Loucy (cell line): ENCODE measurements at regions not wholly inside any gene's neighbourhood (a gene's known extent, or its start where the extent isn't known, plus 50 kb on each side); places are given as distances from the start of the nearest gene placed in this dataset.

Experiments used
- H2AFZ ChIP-seq: fragments of 200-600 bp; sonication (generic); 2 replicates; pipeline ENCODE4 v1.6.0; 2016; ENCODE audit warnings: antibody characterized with exemption, mild to moderate bottlenecking, low read length, moderate library complexity
- H3F3A ChIP-seq: fragments of 200-600 bp; 2 replicates; pipeline ENCODE4 v1.6.0; 2016; ENCODE audit warnings: antibody characterized with exemption, low read depth, mild to moderate bottlenecking
- H3K27me3 ChIP-seq: fragments of 200-600 bp; sonication (generic); 2 replicates; pipeline ENCODE4 v1.6.1; 2014; ENCODE audit warnings: low read length, mild to moderate bottlenecking; ENCODE audit not compliant: insufficient read depth, poor library complexity, severe bottlenecking
- H3K36me3 ChIP-seq: fragments of 200-600 bp; sonication (generic); 2 replicates; pipeline ENCODE4 v1.6.1; 2016; ENCODE audit warnings: low read length; ENCODE audit not compliant: insufficient read depth
- H3K4me1 ChIP-seq: fragments of 200-600 bp; sonication (generic); 2 replicates; pipeline ENCODE4 v1.5.1; 2014; ENCODE audit warnings: low read length, mild to moderate bottlenecking; ENCODE audit not compliant: insufficient read depth, poor library complexity, severe bottlenecking
- H3K4me2 ChIP-seq: fragments of 200-600 bp; sonication (generic); 2 replicates; pipeline ENCODE4 v1.6.0; 2014; ENCODE audit warnings: antibody characterized with exemption, low read length, low read depth, mild to moderate bottlenecking; ENCODE audit not compliant: poor library complexity, severe bottlenecking
- H3K4me3 ChIP-seq: fragments of 200-600 bp; sonication (generic); 2 replicates; pipeline ENCODE4 v1.5.1; 2014; ENCODE audit warnings: low read length, mild to moderate bottlenecking, mixed read lengths; ENCODE audit not compliant: poor library complexity, severe bottlenecking
- H3K79me2 ChIP-seq: fragments of 200-600 bp; sonication (generic); 2 replicates; pipeline ENCODE4 v1.6.1; 2014; ENCODE audit warnings: low read length; ENCODE audit not compliant: insufficient read depth
- H3K9ac ChIP-seq: fragments of 200-600 bp; sonication (generic); 2 replicates; pipeline ENCODE4 v1.6.0; 2014; ENCODE audit warnings: mild to moderate bottlenecking, low read depth, low read length, moderate library complexity; ENCODE audit not compliant: poor library complexity, severe bottlenecking
- H3K9me2 ChIP-seq: fragments of 200-600 bp; sonication (generic); replicated peaks from 2 replicates; pipeline ENCODE4 v1.6.1; 2016; ENCODE audit warnings: low read depth, low read length, mixed read lengths
- H3K9me3 ChIP-seq: fragments of 200-600 bp; sonication (generic); 2 replicates; pipeline ENCODE4 v1.6.1; 2014; ENCODE audit warnings: mild to moderate bottlenecking, antibody characterized with exemption, low read length, low read depth; ENCODE audit not compliant: insufficient read depth
- H4K20me1 ChIP-seq: fragments of 200-600 bp; sonication (generic); 2 replicates; pipeline ENCODE4 v1.6.0; 2014; ENCODE audit warnings: antibody characterized with exemption, low read length, mild to moderate bottlenecking; ENCODE audit not compliant: insufficient read depth, poor library complexity, severe bottlenecking
- CTCF ChIP-seq: fragments of 200-600 bp; sonication (generic); conservative IDR thresholded peaks from 2 replicates; pipeline ENCODE4 v1.5.1; 2014; ENCODE audit warnings: mild to moderate bottlenecking, antibody characterized with exemption, low read length
- EZH2phosphoT487 ChIP-seq: fragments of 200-600 bp; IDR thresholded peaks from 2 replicates; pipeline ENCODE4 v1.6.1; 2018; ENCODE audit warnings: antibody characterized with exemption, mild to moderate bottlenecking, moderate library complexity, borderline replicate concordance

- H2AFZ ChIP-seq: no peak overlapping the region
- H3K4me3 ChIP-seq: no peak overlapping the region
- no peaks in the 10 kb centered on the region for H3K9me2 ChIP-seq
- H3F3A ChIP-seq: no peaks in the 10 kb centered on the region
- H3K79me2 ChIP-seq: no peaks in the 10 kb centered on the region
- no peak overlapping the region for H3K4me2 ChIP-seq
- H4K20me1 ChIP-seq: no peaks in the 10 kb centered on the region
- H3K4me1 ChIP-seq: no peaks in the 10 kb centered on the region
- no peak for TF ChIP-seq EZH2phosphoT487
- no peak for TF ChIP-seq CTCF
- no peak overlapping the region for H3K9ac ChIP-seq
- H3K9me3 ChIP-seq: no peaks in the 10 kb centered on the region
- H3K27me3 ChIP-seq: no peaks in the 10 kb centered on the region
- H3K36me3 ChIP-seq: no peaks in the 10 kb centered on the region
Observed at GRCh38 chr1:14109276-14109635, 409.3 kb downstream of the PRDM2 start.

GRCh38 chr1:14110040-14110439, 410.1 kb downstream of the PRDM2 start:
- no peaks in the 10 kb centered on the region for H3K27me3 ChIP-seq
- H4K20me1 ChIP-seq: no peaks in the 10 kb centered on the region
- H3K4me1 ChIP-seq: peaks cover 6% of the 10 kb centered on the region
- H3K79me2 ChIP-seq: no peaks in the 10 kb centered on the region
- no peak overlapping the region for H3K9ac ChIP-seq
- no peaks in the 10 kb centered on the region for H3K9me3 ChIP-seq
- H3K4me2 ChIP-seq: no peak overlapping the region
- no peaks in the 10 kb centered on the region for H3F3A ChIP-seq
- TF ChIP-seq CTCF (no peak), EZH2phosphoT487 (no peak)
- no peaks in the 10 kb centered on the region for H3K36me3 ChIP-seq
- no peak overlapping the region for H2AFZ ChIP-seq
- H3K9me2 ChIP-seq: no peaks in the 10 kb centered on the region
- H3K4me3 ChIP-seq: no peak overlapping the region

GRCh38 chr1:14111121-14111520, 411.1 kb downstream of the PRDM2 start:
- no peak overlapping the region for H2AFZ ChIP-seq
- no peaks in the 10 kb centered on the region for H3K27me3 ChIP-seq
- H3K36me3 ChIP-seq: no peaks in the 10 kb centered on the region
- H3K4me3 ChIP-seq: no peak overlapping the region
- H3F3A ChIP-seq: no peaks in the 10 kb centered on the region
- H4K20me1 ChIP-seq: no peaks in the 10 kb centered on the region
- H3K79me2 ChIP-seq: no peaks in the 10 kb centered on the region
- no peak for TF ChIP-seq EZH2phosphoT487
- TF ChIP-seq CTCF: no peak
- H3K9me3 ChIP-seq: no peaks in the 10 kb centered on the region
- H3K9ac ChIP-seq: no peak overlapping the region
- no peaks in the 10 kb centered on the region for H3K9me2 ChIP-seq
- H3K4me1 ChIP-seq: peaks cover 6% of the 10 kb centered on the region
- no peak overlapping the region for H3K4me2 ChIP-seq
